H54 (cell line): ENCODE measurements at regions not wholly inside any gene's neighbourhood (a gene's known extent, or its start where the extent isn't known, plus 50 kb on each side); places are given as distances from the start of the nearest gene placed in this dataset.

Experiments
- DNase-seq: peaks from one replicate; pipeline ENCODE4 v3.0.0; 2011; ENCODE audit warnings: low spot score, mixed read lengths; ENCODE audit not compliant: insufficient read length
- FAIRE-seq: peaks from 3 replicates; lab custom pipeline; 2011; peaks lifted over from hg19 to GRCh38; lab: Jason Lieb, UNC
- POLR2A ChIP-seq: IDR thresholded peaks from 2 replicates; pipeline ENCODE4 v1.6.1; 2011; ENCODE audit warnings: low read depth, mild to moderate bottlenecking, low read length

- DNase-seq (no peak), FAIRE-seq (no peak)
- TF ChIP-seq POLR2A: no peak
These were observed 1103.1 kb downstream of the ROBO2 start for GRCh38 chr3:78143000-78143399.

DNA sequence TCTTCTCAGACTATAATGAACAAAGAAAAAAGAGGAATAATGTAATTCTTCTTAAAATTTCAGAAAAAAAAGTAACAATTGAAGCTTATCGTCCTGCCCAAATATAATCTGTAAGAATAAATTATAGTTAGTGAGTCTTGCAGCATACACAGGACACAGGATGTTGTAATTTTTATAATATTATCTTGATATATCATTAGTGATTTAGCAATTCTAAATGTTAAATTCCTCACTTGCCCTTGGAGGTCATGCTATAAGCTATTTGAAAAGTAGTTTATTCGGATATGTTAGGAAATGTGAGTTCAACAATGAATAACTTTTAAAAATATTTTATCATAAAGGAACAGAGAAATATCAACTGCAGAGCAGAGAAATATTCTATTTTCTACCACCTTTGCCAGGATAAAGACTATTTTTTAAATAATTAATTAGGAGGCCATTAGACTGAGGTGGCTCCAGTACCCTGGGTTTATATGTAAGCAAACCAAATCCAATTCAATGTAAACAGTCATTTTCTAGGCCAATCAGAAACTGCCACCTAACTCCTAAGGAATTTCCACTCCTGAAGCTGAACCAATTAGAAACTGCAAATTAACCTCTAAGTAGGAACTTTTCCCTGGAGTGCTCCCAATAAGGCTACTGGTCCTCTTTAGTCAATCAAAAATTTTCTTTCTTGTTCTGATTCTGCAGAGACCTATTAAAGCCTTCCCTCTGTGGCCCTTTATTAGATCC is 1109.3 kb downstream of the ROBO2 start:
- no peak for TF ChIP-seq POLR2A
- DNase-seq (no peak), FAIRE-seq (no peak)

GRCh38 chr3:78153973-78154372 is 1114.1 kb downstream of the ROBO2 start:
- TF ChIP-seq POLR2A: no peak
- no peak for FAIRE-seq

GRCh38 chr3:78154521-78155186 is 1114.8 kb downstream of the ROBO2 start:
- FAIRE-seq: no peak

More at GRCh38 chr3:78153973-78154372, 1114.1 kb downstream of the ROBO2 start:
- no peak for DNase-seq

GRCh38 chr3:78161736-78162135 is 1121.8 kb downstream of the ROBO2 start:
- FAIRE-seq: no peak

More at GRCh38 chr3:78154521-78155186, 1114.8 kb downstream of the ROBO2 start:
- no peak for DNase-seq
- TF ChIP-seq POLR2A: no peak

GRCh38 chr3:78163379-78163778 is 1123.5 kb downstream of the ROBO2 start:
- no peak for FAIRE-seq

More at GRCh38 chr3:78161736-78162135, 1121.8 kb downstream of the ROBO2 start:
- no peak for TF ChIP-seq POLR2A
- DNase-seq: no peak

GRCh38 chr3:78165876-78166275 is 1126.0 kb downstream of the ROBO2 start:
- DNase-seq: no peak
- no peak for TF ChIP-seq POLR2A
- no peak for FAIRE-seq

More at GRCh38 chr3:78163379-78163778, 1123.5 kb downstream of the ROBO2 start:
- no peak for TF ChIP-seq POLR2A
- DNase-seq: no peak

DNA sequence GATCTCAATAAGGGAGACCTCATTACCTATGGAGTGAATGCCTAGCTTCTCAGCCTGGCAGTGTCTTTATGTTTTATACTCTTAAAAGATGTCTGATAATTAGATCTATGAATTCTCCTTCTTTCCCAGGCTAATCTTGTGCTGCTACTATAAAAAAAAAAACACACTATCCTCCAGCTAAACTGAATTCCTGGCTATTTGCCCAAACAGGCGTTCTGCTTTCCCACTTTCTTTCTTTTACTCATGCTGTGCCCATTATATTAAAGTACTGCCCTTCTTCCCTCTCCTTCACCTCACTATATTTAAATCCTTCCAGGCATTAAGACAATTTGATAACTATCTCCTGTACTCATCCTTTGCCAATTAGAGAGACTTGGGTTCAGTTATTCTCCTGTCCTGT is 1134.9 kb downstream of the ROBO2 start:
- no peak for FAIRE-seq
- TF ChIP-seq POLR2A: no peak
- DNase-seq: no peak

GRCh38 chr3:78176869-78177268 is 1137.0 kb downstream of the ROBO2 start:
- FAIRE-seq (no peak), DNase-seq (no peak)
- no peak for TF ChIP-seq POLR2A

GRCh38 chr3:78177780-78178179 is 1137.9 kb downstream of the ROBO2 start:
- TF ChIP-seq POLR2A: no peak
- no peak for DNase-seq
- FAIRE-seq: no peak

DNA sequence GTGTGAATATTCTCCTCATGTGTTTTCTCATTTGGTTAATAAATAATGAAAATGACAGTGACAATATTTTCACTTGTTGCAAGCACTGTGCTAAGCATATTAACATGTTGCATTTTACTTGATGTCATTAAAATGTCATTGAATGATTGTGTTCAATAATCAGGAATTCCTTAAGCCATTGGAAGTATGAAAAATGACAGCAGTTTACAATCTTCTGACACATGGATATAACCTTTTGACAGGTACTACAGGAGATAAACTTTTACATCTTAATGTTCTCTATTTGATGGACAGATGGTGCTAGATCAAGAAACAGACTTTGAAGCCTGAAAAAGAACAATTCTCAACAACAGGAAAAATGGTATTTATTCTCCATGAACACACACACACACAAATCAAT is 1138.3 kb downstream of the ROBO2 start:
- DNase-seq (no peak), FAIRE-seq (no peak)
- TF ChIP-seq POLR2A: no peak

DNA sequence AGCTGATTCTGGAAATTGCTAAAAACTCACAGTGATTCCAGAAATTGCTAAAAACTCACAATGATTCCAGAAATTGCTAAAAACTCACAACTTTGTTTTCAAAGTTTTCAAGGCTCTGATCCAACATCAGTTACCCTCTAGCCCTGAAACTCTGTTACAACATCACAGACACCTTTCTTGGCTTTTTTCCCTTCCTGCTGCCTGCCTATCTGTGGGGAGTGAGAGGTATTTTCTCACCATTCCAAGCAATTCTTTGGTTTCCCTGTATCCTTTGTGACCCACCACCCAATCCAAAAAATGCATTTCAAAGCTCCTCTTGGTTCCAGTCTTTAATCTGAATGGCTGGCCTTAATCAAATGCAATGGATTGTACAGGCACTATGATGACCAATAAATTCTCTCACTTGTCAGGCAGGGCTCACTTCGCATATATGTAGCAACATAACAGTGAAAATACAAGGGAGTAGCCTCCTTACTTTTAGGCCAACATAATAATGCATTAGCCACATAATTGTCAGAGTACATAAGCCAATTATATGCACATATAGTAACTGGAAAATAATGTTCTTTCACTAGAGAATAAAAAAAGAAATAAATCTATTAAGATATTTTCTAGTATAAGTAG is 1139.0 kb downstream of the ROBO2 start:
- FAIRE-seq (no peak), DNase-seq (no peak)
- TF ChIP-seq POLR2A: no peak

- DNase-seq: no peak
- no peak for FAIRE-seq
These were observed 1144.2 kb downstream of the ROBO2 start for GRCh38 chr3:78183906-78184599.

DNA sequence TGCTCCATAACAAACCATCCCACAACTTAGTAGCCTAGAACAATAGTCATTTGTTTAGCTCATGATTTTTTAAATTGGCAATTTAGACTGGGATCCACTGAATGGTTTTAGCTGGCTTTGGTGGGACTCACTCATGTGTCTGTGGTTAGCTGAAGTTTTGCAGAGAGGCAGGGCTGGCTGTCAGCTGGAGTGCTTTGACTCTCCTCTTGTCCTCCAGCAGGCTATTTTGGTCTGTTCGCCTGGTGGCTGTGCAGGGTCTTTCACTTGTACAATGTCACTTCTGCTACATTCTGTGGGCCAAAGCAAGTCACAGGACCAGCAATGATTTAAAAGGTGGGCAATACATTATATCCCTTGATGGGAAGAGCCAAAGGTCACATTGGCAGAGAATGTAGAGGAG is 1146.5 kb downstream of the ROBO2 start:
- no peak for TF ChIP-seq POLR2A
- no peak for DNase-seq
- no peak for FAIRE-seq

More at GRCh38 chr3:78183906-78184599, 1144.2 kb downstream of the ROBO2 start:
- no peak for TF ChIP-seq POLR2A
